Stimulated activated CD4-positive, alpha-beta T cell treated with anti-CD3 and anti-CD28 coated beads, Interleukin-1b, Interleukin-23, amount 100 ng/mL, for 24 hours (primary cell): ENCODE measurements at regions not wholly inside any gene's neighbourhood (a gene's known extent, or its start where the extent isn't known, plus 50 kb on each side); places are given as distances from the start of the nearest gene placed in this dataset.
"Not testable (repeated sequence)": the region's sequence is repeated elsewhere in the genome, so short reads cannot be mapped to it uniquely, and the experiment has no call there.

Experiments used
- DNase-seq, 4 experiments: peaks; one replicate each; pipeline ENCODE4 v3.0.0-alpha.2; 2020; ENCODE audit warnings: low read depth in 4 of 4, low spot score in 1 of 4

DNA sequence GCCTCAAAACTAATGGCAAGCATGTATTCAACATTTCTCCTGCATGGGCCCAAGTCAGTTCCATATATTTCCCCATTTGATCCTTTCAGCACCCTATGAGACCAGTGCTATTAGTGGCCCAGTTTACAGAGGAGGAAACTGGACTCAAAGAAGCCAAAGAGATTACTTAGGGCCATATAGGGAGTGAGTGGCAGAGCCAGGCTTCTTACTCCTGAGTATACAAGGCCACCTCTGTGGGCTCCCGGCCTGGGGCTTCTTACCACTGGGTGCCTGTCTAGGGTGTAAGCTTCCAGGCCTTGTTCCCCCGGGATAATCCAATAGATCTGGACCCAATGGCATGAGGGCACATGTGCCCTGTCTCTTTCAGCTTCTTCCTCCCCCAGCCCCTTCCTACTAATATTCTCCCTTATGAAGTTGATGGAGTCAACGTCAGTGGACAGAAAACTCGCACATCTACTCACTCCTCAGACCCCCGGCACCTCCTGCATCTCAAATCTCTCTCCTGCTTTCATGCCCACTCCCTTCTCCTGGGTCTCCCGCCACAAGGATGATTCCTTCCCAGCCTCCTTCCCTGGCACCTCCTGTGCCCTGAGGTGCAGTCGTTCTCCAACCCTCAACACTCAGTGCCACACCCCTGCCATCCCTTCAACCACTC lies 222.6 kb downstream of the ANAPC1 start:
- no peak for DNase-seq

DNA sequence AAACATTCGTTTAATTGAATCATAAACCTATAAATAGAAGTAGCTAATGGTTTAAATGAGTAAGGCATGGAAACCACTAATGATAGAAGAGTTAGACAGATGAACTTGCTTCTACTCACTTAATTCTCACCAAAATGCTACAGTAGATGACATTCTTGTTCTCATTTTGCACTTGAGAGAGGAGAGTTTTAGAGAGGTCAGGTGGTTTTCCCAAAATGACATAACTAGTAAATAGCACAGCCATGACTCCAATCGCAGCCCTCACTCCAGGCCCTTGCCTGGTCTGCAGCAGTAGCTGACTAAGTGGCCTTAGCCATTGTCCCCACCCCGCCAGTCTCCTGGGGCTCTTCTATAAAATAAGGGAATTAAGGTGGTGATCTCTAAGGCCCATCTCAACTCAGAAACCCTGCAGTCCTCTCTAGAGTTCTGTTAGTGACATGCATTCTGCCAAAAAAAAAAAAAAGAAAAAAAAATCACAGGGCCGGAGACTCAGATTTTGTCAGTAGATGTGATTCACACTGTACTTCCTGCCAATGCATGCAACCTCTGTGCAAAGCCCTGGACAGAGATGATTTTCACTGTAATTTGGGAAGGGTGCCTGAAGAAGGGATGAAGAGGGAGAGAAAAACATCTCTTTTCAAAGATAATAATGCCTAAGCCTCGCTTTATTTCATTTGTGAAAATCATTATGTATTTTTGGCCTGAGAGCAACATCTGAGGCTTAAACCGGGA lies 221.8 kb downstream of the ANAPC1 start:
- no peak for DNase-seq

DNA sequence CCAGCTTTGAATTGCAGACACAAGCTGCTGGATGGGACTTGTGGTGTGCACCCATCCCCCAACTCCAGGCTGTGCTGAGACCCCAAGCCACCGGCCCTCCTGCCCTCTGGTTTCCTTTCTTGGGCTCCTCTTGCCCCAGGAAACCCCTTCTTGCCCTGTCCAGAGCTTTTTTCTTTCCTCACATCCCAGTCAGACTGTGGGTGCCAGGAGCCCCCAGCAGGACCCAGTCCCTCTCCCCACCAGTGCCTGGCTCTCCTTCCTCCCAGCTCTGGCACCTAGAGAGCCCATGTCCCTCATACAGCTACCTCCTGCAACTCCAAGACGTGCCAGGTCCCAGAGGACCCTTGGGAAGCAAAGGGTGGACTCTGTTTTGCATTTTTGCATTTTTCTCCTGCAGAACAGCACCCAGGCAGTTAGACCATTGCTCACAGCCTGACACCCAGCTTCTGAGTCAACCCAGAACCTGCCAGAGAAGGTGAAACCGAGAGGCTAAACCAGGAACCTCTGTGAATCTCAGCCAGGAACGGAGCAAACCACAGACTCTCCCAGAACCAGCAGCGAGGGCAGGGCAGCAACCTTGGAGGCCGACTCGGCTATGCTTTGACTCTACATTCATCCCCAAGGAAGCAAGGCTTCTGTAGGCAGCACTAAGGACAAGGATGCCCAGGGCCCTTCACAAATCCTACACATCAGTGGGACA lies 221.1 kb downstream of the ANAPC1 start:
- peak in 2 of 4 experiments; percentile 5 to 33 for DNase-seq

DNA sequence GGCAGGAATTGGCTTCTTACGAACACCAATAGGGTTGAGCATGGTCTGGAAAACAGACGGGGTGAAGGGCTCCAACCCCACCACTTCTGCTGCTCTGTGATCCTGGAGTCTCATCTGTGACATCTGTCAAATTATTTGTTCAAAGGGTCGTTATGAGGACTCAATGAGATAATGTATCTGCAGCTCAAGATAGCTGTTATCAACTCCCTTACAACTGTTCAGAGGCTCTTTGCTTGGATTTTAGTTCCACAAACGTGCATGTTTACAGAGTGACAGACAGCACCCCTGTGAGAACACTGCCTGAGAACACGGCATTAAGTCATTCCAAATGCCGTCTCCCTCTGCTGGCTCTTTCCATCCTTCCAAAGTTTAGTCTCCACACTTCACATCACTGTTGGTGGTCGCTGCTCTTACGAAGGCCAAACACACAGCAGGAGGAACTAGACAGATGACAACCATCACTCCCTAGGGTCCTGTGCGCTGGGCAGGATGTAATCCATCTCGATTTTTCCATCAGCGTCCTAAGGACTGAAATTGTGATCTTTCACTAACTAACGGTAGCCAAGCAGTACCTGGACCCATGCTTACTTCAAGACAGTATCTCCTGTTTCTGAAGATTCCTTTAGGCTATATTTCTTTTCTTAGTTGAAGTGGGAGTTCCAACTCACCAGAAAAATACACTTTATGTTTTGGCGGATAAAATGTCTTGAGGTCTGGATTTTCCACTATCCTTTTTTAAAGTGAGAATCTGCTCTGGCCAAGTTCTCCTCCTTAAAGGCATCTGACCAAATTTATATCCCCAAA lies 220.3 kb downstream of the ANAPC1 start:
- DNase-seq: no peak

GRCh38 chr2:111664275-111664850 lies 219.6 kb downstream of the ANAPC1 start:
- no peak for DNase-seq

DNA sequence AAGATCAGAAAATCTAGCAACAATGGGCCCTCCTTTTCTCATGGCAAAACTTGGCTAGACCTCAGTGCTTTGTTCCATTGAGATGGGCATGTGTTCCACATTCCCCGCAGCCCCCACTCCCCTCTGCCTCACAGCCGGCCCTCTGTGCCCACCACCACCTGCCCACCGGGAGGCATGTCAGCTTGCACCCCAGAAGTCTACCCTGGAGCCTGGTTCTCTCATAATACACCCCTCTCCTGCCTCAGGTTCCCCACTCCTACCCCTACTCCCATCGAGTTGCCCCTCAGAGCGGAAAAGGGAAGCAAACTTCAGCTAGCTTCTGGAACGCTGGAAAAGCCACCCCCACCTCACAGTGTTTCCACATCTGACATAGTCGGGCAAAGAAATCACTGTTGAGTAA lies 219.0 kb downstream of the ANAPC1 start:
- DNase-seq: no peak

GRCh38 chr2:111665551-111666116 lies 218.4 kb downstream of the ANAPC1 start:
- no peak for DNase-seq

DNA sequence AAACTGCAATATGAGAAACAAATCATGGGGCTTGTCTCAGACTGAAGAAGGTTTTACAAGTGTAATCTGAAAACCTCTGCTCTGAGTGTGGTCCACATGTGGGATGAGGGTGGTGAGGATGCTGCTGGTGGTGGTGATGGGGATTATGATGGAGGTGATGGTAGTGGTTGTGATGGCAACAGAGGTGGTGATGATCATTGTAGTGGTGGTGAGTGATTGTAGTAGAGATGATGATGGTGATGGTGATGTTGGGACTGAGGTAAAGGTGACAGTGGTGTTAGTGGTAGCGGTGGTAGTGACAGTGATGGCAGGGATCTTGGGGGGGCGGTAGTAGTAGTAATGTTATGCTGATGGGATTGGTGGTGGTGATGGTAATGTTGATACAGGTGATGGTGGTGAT lies 217.8 kb downstream of the ANAPC1 start:
- DNase-seq: no peak

DNA sequence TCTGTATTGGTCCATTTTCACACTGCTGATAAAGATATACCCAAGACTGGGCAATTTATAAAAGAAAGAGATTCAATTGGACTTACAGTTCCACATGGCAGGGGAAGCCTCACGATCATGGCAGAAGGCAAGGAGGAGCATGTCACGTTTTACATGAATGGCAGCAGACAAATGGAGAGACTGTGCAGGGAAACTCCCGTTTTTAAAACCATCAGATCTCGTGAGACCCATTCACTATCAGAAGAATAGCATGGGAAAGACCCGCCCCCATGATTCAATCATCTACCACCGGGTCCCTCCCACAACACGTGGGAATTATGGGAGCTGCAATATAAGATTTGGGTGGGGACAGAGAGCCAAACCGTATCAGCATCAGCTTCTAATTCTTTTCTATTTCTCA lies 217.0 kb downstream of the ANAPC1 start:
- no peak for DNase-seq

GRCh38 chr2:111667542-111668273 lies 216.3 kb downstream of the ANAPC1 start:
- no peak for DNase-seq

GRCh38 chr2:111668274-111668616 lies 215.7 kb downstream of the ANAPC1 start:
- DNase-seq: no peak

DNA sequence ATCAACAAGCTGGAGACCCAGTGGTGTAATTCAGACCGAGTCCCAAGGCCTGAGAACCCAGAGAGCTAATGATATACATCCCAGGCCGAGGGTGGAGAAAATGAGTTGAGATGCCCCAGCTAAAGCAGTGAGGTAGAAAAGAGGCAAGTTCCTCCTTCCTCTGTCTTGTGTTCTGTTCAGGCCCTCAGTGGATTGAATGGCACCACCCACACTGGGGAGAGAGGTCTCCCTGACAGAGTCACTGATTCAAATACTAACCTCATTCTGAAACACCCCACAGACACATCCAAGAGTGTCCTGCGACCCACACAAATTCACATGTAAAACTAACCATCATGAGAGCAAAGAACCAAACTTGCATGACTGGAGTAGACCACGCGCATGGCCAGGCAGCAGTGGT lies 215.3 kb downstream of the ANAPC1 start:
- DNase-seq: no peak

DNA sequence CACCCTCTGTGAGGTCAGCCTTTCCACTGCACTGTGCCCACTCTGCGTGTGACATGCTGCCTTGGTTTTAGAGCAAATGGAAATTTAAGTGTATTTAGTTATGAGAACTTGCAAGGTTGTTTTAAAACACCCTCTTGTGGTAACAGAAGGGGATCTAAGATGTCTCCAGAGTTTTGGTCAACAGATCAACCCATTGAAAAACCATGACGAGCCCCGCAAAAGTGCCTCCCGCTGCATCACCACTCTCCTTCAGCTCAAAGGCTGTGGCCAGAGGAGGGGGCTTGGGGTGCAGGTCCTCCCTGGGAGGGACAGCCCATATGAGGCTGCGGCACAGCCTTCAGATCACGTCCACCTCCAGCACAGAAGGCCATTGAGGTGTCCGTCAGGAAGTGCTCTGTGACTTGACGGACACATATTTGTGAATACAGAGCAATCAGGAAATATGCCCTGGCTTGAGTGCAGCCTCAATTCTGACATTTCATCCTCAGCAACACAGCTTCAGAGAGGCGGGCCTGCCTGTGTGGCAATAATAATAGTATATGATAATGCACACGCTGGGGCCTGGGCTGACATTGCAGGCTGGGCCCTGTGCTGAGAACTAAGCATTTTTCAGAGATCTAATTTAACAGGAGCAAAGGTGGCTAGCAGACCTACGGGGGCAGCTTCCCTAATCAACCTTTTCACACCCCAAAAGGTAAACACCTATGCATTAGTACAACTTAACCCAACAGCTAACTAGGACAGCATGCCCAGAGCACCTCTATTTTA lies 213.9 kb downstream of the ANAPC1 start:
- no peak for DNase-seq

- no peak for DNase-seq
These were observed 213.2 kb downstream of the ANAPC1 start for GRCh38 chr2:111670776-111671175.

DNA sequence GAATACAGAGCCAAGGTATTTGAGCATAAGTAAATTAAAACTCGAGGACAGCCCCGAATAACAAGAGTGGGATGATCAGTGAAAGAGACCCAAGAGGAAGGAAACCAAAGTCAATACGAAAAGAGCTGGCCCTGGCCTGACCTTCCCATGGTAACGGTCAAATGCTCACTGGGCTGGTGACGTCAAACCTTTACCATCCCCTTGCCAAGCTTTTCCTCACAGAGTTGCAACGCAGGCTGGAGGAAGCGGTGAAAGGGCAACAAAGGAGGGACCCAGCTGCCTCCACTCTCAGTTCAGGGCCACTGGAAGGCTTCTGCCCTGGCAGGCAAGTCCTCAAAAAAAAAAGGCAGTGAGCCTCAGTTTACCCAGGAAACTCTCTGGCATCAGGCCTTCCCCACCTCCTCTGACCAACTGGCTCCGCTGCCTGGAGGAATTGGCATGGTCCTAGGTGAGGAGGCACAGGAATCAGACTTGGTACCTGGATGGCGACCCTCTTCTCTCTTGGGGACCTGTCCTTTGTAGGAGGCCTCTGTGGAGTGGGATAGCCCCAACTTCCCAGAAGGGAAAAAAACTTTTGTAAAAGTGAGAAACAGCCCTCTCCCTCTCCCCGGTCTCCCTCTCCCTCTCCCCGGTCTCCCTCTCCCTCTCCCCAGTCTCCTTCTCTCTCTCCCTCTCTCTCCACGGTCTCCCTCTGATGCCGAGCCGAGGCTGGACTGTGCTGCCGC lies 212.4 kb downstream of the ANAPC1 start:
- no peak for DNase-seq

DNA sequence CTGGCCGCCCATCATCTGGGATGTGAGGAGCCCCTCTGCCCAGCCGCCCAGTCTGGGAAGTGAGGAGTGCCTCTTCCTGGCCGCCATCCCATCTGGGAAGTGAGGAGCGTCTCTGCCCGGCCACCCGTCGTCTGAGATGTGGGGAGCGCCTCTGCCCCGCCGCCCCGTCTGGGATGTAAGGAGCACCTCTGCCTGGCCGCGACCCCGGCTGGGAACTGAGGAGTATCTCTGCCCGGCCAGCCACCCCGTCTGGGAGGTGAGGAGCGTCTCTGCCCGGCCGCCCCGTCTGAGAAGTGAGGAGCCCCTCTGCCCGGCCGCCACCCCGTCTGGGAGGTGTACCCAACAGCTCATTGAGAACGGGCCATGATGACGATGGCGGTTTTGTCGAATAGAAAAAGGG lies 211.4 kb downstream of the ANAPC1 start:
- not testable (repeated sequence) for DNase-seq

- DNase-seq: no peak
These were observed 210.5 kb downstream of the ANAPC1 start for GRCh38 chr2:111673526-111673925.

DNA sequence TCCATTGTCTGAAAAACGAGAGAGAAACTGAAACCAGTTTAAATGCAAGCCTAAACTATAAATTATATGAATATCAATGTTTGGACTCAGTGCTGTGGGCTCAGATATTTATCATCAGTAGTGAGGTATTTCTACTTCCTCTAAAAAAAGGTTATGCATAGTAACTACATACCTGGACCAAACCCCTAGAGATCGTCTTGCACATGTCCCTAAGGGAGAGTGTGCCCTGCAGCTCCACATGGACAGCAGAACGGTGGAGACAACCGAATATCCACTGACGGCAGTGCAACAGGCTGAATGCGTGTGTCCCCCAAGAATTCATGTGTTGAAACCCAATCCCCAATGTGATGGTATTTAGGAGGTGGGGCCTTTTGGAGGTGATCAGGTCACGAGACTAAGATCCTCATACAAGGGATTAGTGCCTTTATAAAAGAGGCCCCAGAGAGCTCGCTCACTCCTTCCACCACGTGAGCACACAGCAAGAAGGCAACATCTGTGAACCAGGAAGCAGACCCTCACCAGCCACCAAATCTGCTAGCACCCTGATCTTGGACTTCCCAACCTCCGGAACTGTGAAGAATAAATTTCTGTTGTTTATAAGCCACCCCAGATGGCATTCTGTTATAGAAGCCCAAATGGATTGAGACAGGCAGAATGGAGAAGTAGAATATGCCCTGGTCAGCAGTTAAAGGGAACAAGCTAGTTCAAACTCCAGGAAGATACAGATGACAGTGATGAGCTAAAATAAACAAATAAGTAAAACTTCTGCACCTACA lies 208.4 kb downstream of the ANAPC1 start:
- no peak for DNase-seq
